ENCODE measurements at regions not wholly inside any gene's neighbourhood (a gene's known extent, or its start where the extent isn't known, plus 50 kb on each side); places are given as distances from the start of the nearest gene placed in this dataset.

DNA sequence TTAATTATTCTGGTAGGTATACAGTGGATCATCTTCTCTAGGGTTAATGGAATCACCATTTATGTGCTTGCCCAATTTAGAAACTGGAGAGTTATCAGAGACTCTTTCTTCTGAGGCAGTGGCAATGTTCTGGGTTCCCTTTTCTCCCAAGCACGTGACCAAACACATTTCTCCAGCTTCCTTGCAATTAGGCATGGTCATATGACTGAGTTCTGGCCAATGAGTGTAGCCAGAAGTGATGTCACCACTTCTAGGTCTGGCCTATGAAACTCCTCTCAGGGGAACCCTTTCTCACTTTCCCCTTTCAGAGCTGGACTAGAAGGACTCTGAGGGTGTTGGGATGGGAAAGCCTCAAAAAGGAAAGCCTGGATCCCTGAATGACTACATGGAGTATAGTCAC lies 172.0 kb downstream of the NSG2 start:
- DNase-seq (ENCODE audit: low spot score in 2 of 2), result no peak
- WGBS, result 42% methylated on average over 1 of the region's 1 CpG
- peaks cover 4% of the 10 kb centered on the region for H3K9me3 ChIP-seq
- no peak overlapping the region for H3K27ac ChIP-seq
- H3K4me1 ChIP-seq, result no peaks in the 10 kb centered on the region
- TF ChIP-seq EP300 (IDR thresholded peaks at IDR 0.05) (no peak), POLR2A (IDR thresholded peaks at IDR 0.05) (no peak), POLR2AphosphoS5 (IDR thresholded peaks at IDR 0.05) (no peak)
- TF ChIP-seq, protein P1, sequence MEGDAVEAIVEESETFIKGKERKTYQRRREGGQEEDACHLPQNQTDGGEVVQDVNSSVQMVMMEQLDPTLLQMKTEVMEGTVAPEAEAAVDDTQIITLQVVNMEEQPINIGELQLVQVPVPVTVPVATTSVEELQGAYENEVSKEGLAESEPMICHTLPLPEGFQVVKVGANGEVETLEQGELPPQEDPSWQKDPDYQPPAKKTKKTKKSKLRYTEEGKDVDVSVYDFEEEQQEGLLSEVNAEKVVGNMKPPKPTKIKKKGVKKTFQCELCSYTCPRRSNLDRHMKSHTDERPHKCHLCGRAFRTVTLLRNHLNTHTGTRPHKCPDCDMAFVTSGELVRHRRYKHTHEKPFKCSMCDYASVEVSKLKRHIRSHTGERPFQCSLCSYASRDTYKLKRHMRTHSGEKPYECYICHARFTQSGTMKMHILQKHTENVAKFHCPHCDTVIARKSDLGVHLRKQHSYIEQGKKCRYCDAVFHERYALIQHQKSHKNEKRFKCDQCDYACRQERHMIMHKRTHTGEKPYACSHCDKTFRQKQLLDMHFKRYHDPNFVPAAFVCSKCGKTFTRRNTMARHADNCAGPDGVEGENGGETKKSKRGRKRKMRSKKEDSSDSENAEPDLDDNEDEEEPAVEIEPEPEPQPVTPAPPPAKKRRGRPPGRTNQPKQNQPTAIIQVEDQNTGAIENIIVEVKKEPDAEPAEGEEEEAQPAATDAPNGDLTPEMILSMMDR (IDR thresholded peaks at IDR 0.05), result no peak
- H3K27me3 ChIP-seq, result peaks cover 12% of the 10 kb centered on the region
- no peak overlapping the region for H3K4me3 ChIP-seq
- H3K36me3 ChIP-seq, result no peaks in the 10 kb centered on the region

DNA sequence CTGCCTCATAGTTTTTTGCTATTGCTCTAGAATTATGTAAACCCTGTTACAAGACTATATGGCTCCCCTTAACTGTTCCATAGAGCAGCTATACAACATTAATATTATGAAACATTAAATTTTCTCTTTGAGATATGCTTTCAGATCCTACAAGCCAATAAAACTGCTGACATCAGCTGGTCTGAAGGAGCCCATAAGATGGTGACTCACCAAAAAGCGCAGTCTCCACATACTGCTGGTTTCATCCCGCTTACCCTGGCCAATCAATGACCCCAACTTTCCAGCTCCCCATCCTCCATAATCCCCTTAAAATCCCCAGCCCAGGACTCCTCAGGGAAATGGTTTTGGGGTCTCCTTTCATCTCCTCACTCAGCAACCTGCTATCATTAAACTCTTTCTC lies 172.7 kb downstream of the NSG2 start:
- H3K27me3 ChIP-seq, result peaks cover 12% of the 10 kb centered on the region
- 96% methylated on average over 2 of the region's 2 CpGs for WGBS
- H3K4me3 ChIP-seq, result no peak overlapping the region
- peaks cover 4% of the 10 kb centered on the region for H3K9me3 ChIP-seq
- no peaks in the 10 kb centered on the region for H3K4me1 ChIP-seq
- TF ChIP-seq EP300 (IDR thresholded peaks at IDR 0.05) (no peak), POLR2A (IDR thresholded peaks at IDR 0.05) (no peak), POLR2AphosphoS5 (IDR thresholded peaks at IDR 0.05) (no peak)
- TF ChIP-seq, protein P1 (IDR thresholded peaks at IDR 0.05), result no peak
- DNase-seq (ENCODE audit: low spot score in 2 of 2), result no peak
- H3K27ac ChIP-seq, result no peak overlapping the region
- H3K36me3 ChIP-seq, result no peaks in the 10 kb centered on the region

GRCh38 chr5:174220417-174220816 lies 174.9 kb downstream of the NSG2 start:
- Histone ChIP-seq H3K27ac (no peak overlapping the region), H3K9me3 (peaks cover 4% of the 10 kb centered on the region), H3K4me3 (no peak overlapping the region), H3K4me1 (no peaks in the 10 kb centered on the region), H3K36me3 (no peaks in the 10 kb centered on the region), H3K27me3 (no peaks in the 10 kb centered on the region)
- 87% methylated on average over 5 of the region's 5 CpGs for WGBS
- no peak for DNase-seq (ENCODE audit: low spot score in 2 of 2)
- TF ChIP-seq EP300 (IDR thresholded peaks at IDR 0.05), result no peak
- TF ChIP-seq POLR2AphosphoS5 (IDR thresholded peaks at IDR 0.05), result no peak
- TF ChIP-seq POLR2A (IDR thresholded peaks at IDR 0.05), result no peak
- TF ChIP-seq, protein P1 (IDR thresholded peaks at IDR 0.05), result no peak

DNA sequence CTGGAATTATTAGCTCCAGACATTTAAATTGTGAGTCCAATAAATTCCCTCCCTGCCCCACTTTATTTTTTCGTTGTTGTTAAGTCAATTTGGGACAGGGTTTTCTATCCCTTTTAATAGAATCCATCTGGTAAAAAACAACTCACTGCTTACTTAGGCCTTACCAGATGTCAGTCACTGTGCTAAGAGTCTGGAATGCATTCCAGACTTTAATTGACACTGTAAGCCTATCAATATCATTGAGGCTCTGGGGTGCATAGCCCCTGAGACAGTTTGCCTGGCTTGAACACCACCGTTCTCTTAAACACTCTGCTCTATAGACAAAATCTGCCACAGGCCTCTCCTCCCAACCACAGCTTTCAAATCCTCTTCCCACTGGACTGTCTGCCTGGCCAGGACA lies 175.9 kb downstream of the NSG2 start:
- H3K27me3 ChIP-seq, result no peaks in the 10 kb centered on the region
- no peak for TF ChIP-seq EP300 (IDR thresholded peaks at IDR 0.05)
- no peak for TF ChIP-seq POLR2A (IDR thresholded peaks at IDR 0.05)
- TF ChIP-seq, protein P1 (IDR thresholded peaks at IDR 0.05), result no peak
- TF ChIP-seq POLR2AphosphoS5 (IDR thresholded peaks at IDR 0.05), result no peak
- DNase-seq (ENCODE audit: low spot score in 2 of 2), result no peak
- no peaks in the 10 kb centered on the region for H3K4me1 ChIP-seq
- H3K27ac ChIP-seq, result no peak overlapping the region
- no peak overlapping the region for H3K4me3 ChIP-seq
- 43% methylated on average over 2 of the region's 2 CpGs for WGBS
- H3K36me3 ChIP-seq, result no peaks in the 10 kb centered on the region
- peaks cover 4% of the 10 kb centered on the region for H3K9me3 ChIP-seq

DNA sequence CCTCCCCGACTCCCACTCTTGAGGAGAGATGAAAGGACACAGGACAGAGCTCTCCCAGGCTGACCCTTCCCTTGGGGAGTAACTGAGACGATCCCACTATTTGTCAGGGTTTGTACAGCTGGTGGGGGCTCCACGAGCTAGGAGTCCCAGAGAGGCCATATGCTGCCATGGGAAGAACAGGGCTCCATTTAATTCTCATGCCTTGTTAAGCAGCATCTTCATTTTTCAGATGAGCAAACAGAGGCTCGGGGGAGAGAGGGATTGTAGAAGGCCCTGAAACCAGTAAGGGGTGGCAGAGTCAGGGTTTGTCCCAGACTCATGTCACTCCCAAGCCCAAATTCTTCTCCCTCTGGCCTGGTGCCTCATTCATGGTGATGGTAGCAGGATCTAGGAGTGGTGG lies 176.4 kb downstream of the NSG2 start:
- Histone ChIP-seq H3K4me3 (no peak overlapping the region), H3K36me3 (no peaks in the 10 kb centered on the region), H3K9me3 (peaks cover 4% of the 10 kb centered on the region), H3K27ac (no peak overlapping the region), H3K27me3 (no peaks in the 10 kb centered on the region), H3K4me1 (no peaks in the 10 kb centered on the region)
- TF ChIP-seq POLR2A (IDR thresholded peaks at IDR 0.05), result no peak
- TF ChIP-seq, protein P1 (IDR thresholded peaks at IDR 0.05), result no peak
- TF ChIP-seq EP300 (IDR thresholded peaks at IDR 0.05), result no peak
- TF ChIP-seq POLR2AphosphoS5 (IDR thresholded peaks at IDR 0.05), result no peak
- no peak for DNase-seq (ENCODE audit: low spot score in 2 of 2)
- WGBS, result 81% methylated on average over 4 of the region's 4 CpGs

All from suprapubic skin (tissue), 4 donors.